ENCODE measurements at regions not wholly inside any gene's neighbourhood (a gene's known extent, or its start where the extent isn't known, plus 50 kb on each side); places are given as distances from the start of the nearest gene placed in this dataset.
"Not testable (repeated sequence)": the region's sequence is repeated elsewhere in the genome, so short reads cannot be mapped to it uniquely, and the experiment has no call there.

- no peak for DNase-seq (ENCODE audit: low read depth in 3 of 3, low spot score in 2 of 3)
Measured at GRCh38 chr3:194906970-194907629, 221.4 kb downstream of the FAM43A start.

GRCh38 chr3:194907811-194908210 is 222.1 kb downstream of the FAM43A start:
- no peak for DNase-seq (ENCODE audit: low read depth in 3 of 3, low spot score in 2 of 3)

GRCh38 chr3:194908496-194908895 is 222.8 kb downstream of the FAM43A start:
- no peak for DNase-seq (ENCODE audit: low read depth in 3 of 3, low spot score in 2 of 3)

- no peak for DNase-seq (ENCODE audit: low read depth in 3 of 3, low spot score in 2 of 3)
Measured at GRCh38 chr3:194908972-194909371, 223.3 kb downstream of the FAM43A start.

GRCh38 chr3:194910414-194910984 is 224.8 kb downstream of the FAM43A start:
- DNase-seq (ENCODE audit: low read depth in 3 of 3, low spot score in 2 of 3), result no peak

- no peak for DNase-seq (ENCODE audit: low read depth in 3 of 3, low spot score in 2 of 3)
Measured at GRCh38 chr3:194913316-194913715, 227.6 kb downstream of the FAM43A start.

- DNase-seq (ENCODE audit: low read depth in 3 of 3, low spot score in 2 of 3), result not testable (repeated sequence)
Measured at GRCh38 chr3:194924889-194925288, 239.2 kb downstream of the FAM43A start.

- DNase-seq (ENCODE audit: low read depth in 3 of 3, low spot score in 2 of 3), result no peak
Measured at GRCh38 chr3:194925614-194926013, 239.9 kb downstream of the FAM43A start.

- DNase-seq (ENCODE audit: low read depth in 3 of 3, low spot score in 2 of 3), result no peak
Measured at GRCh38 chr3:194928227-194928626, 242.5 kb downstream of the FAM43A start.

- no peak for DNase-seq (ENCODE audit: low read depth in 3 of 3, low spot score in 2 of 3)
Measured at GRCh38 chr3:194928831-194929577, 243.3 kb downstream of the FAM43A start.

- no peak for DNase-seq (ENCODE audit: low read depth in 3 of 3, low spot score in 2 of 3)
Measured at GRCh38 chr3:194929578-194929960, 243.9 kb downstream of the FAM43A start.

GRCh38 chr3:194930377-194931204 is 244.9 kb downstream of the FAM43A start:
- peak in 2 of 3 donors; percentile 15 for DNase-seq (ENCODE audit: low read depth in 3 of 3, low spot score in 2 of 3)

- no peak for DNase-seq (ENCODE audit: low read depth in 3 of 3, low spot score in 2 of 3)
Measured at GRCh38 chr3:194931347-194931746, 245.7 kb downstream of the FAM43A start.

- DNase-seq (ENCODE audit: low read depth in 3 of 3, low spot score in 2 of 3), result no peak
Measured at GRCh38 chr3:194931865-194932264, 246.2 kb downstream of the FAM43A start.

GRCh38 chr3:194933465-194933864 is 247.8 kb downstream of the FAM43A start:
- no peak for DNase-seq (ENCODE audit: low read depth in 3 of 3, low spot score in 2 of 3)

- DNase-seq (ENCODE audit: low read depth in 3 of 3, low spot score in 2 of 3), result no peak
Measured at GRCh38 chr3:194935061-194935460, 249.4 kb downstream of the FAM43A start.

GRCh38 chr3:194935632-194936470 is 250.2 kb downstream of the FAM43A start:
- DNase-seq (ENCODE audit: low read depth in 3 of 3, low spot score in 2 of 3), result no peak

GRCh38 chr3:194936659-194937058 is 251.0 kb downstream of the FAM43A start:
- DNase-seq (ENCODE audit: low read depth in 3 of 3, low spot score in 2 of 3), result no peak

GRCh38 chr3:194937144-194937543 is 251.5 kb downstream of the FAM43A start:
- DNase-seq (ENCODE audit: low read depth in 3 of 3, low spot score in 2 of 3), result no peak

- no peak for DNase-seq (ENCODE audit: low read depth in 3 of 3, low spot score in 2 of 3)
Measured at GRCh38 chr3:194937882-194938321, 252.2 kb downstream of the FAM43A start.
